Lower leg skin (tissue), 4 donors: ENCODE measurements at regions not wholly inside any gene's neighbourhood (a gene's known extent, or its start where the extent isn't known, plus 50 kb on each side); places are given as distances from the start of the nearest gene placed in this dataset.

Experiments
- DNase-seq, 2 donors: peaks; one replicate each; pipeline ENCODE4 v3.0.0-alpha.2; 2019; ENCODE audit warnings: low spot score in 2 of 2
- H3K4me3 ChIP-seq: fragments of 200-600 bp; sonication (generic); 2 replicates; pipeline ENCODE4 v1.5.1; 2017; ENCODE audit warnings: mild to moderate bottlenecking, low read depth; ENCODE audit not compliant: poor library complexity, severe bottlenecking
- POLR2A ChIP-seq, 2 donors: fragments of 450-650 bp; IDR thresholded peaks; one replicate each; pipeline ENCODE4 v1.6.1; 2016 to 2017; ENCODE audit warnings: antibody characterized with exemption in 2 of 2, mild to moderate bottlenecking in 1 of 2, moderate library complexity in 1 of 2
- WGBS, 2 donors: methylation state at CpG; one replicate each; pipeline ENCODE4 v1.1.5; 2018; 5-methylcytosine and 5-hydroxymethylcytosine counted together
- intact Hi-C: fragments of 100-400 bp; cut with DNase I; formaldehyde crosslinking; loops from one replicate; pipeline ENCODE4 v1.15.0; 2023; ENCODE audit warnings: low total_unique reads
- TF ChIP-seq, protein P1 (sequence below), 3 donors: fragments of 450-650 bp; IDR thresholded peaks; one replicate each; pipeline ENCODE4 v1.5.1; 2016; ENCODE audit warnings: antibody characterized with exemption in 3 of 3, mild to moderate bottlenecking in 3 of 3, moderate library complexity in 2 of 3

DNA sequence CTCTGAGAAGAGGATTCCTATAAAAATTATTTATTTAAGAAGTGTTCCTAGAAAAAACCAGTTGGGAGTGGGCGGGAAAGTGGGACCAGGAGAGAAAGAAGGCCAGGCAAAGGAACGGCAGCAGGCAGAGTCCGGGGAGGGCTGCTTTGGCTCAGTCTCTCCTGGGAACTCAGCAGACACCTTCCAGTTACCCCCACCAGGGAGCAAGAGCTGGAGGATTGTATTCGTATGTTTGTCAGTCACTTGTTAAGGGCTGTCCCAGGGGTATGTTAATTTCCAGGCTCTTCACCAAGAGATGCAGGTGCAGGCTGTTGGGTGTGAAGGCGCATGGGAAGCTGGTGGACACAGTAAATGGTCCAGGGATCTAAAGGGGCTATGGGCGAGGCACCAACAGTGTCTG, 53.0 kb upstream of the CHD6 start:
- WGBS, 2 donors: 81 to 87% methylated on average over 6 of the region's 6 CpGs
- no peak overlapping the region for H3K4me3 ChIP-seq
- no peak for DNase-seq
- TF ChIP-seq POLR2A (IDR thresholded peaks at IDR 0.05): no peak
- TF ChIP-seq, protein P1, sequence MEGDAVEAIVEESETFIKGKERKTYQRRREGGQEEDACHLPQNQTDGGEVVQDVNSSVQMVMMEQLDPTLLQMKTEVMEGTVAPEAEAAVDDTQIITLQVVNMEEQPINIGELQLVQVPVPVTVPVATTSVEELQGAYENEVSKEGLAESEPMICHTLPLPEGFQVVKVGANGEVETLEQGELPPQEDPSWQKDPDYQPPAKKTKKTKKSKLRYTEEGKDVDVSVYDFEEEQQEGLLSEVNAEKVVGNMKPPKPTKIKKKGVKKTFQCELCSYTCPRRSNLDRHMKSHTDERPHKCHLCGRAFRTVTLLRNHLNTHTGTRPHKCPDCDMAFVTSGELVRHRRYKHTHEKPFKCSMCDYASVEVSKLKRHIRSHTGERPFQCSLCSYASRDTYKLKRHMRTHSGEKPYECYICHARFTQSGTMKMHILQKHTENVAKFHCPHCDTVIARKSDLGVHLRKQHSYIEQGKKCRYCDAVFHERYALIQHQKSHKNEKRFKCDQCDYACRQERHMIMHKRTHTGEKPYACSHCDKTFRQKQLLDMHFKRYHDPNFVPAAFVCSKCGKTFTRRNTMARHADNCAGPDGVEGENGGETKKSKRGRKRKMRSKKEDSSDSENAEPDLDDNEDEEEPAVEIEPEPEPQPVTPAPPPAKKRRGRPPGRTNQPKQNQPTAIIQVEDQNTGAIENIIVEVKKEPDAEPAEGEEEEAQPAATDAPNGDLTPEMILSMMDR (IDR thresholded peaks at IDR 0.05): no peak
- intact Hi-C loops: no loop called here

DNA sequence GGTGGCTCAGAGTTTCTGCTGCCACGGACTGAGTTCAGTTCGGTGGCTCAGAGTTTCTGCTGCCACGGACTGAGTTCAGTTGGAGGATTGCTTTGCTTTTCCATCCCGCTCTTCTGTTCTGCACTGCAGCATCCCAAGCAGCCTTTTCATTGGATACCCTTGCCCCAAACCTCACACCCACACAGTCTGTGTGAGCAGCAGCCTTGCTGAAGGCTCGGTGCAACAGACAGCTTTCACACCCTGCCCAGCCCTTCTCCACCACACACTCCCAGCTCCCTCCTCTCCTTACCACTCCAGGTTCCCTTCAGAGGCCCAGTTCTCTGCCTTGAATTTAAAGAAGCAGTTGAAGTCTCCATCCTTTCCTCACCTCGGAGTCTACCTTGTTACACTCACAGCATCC, 52.5 kb upstream of the CHD6 start:
- no peak overlapping the region for H3K4me3 ChIP-seq
- intact Hi-C loops: no loop called here
- DNase-seq: no peak
- TF ChIP-seq POLR2A (IDR thresholded peaks at IDR 0.05): no peak
- TF ChIP-seq, protein P1 (IDR thresholded peaks at IDR 0.05): no peak
- 74% methylated on average over 6 of the region's 6 CpGs for WGBS, 2 donors

DNA sequence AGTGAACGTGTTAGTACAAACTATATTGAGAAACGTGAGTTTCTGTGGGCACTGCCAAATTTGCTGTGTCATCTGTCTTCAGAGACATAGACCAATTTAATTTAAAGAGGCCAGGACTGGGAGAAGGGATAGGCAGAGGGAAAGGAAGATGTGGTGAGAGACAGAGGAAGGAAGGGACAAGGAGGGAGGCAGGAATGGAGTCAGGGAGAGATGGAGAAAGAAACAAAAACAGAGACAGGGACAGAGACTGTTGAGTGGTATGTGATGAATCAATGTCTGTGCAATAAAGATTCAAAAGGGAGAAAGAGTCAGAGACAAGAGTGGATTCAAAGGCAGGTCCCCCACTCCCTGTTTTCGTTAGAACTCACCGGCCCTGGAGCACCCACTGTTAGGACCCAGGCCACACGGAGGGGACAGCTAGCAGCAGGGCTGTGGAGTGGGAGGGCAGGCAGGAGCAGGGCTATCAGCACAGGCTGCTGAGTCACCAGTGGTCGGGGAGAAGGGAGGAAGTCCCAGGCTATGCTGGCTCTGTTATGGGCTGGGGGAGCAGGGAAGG, 51.6 kb upstream of the CHD6 start:
- DNase-seq: no peak
- H3K4me3 ChIP-seq: no peak overlapping the region
- 27 to 35% methylated on average over 6 of the region's 6 CpGs for WGBS, 2 donors
- TF ChIP-seq POLR2A (IDR thresholded peaks at IDR 0.05): no peak
- TF ChIP-seq, protein P1 (IDR thresholded peaks at IDR 0.05): no peak
- intact Hi-C loops: no loop called here

DNA sequence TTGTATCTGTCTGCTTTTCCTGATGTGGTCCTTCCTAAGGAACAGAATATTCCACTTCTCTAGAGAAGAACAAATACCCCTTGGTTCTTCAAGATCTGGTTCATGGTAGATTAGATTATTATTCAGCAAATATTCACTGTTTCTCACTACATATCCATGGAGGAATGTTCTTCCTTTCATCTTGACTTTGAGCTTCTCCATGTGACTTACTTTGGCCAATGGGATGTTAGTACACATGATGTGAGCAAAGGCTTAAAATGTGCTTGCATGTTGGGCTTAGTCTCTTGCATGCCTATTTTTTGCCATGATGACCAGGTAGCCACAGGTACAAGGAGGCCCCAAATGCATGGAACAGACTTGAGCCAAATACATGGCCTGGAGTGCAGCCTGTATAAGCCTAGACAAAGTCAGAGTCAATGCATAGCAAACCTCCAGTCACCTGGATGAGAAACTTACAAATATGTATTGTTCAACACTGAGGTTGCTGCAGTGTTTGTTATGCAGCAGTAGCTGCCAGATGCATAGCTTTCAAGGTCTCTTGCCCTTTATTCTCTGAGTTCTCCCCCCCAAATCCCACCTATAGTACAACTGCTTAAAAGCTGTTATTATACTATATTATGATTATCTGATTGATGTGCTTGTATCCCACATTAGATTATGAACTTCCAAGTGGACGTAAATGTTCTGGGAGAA, 50.0 kb upstream of the CHD6 start:
- no peak for TF ChIP-seq POLR2A (IDR thresholded peaks at IDR 0.05)
- TF ChIP-seq, protein P1 (IDR thresholded peaks at IDR 0.05): no peak
- WGBS, 2 donors: 97 to 98% methylated on average over 1 of the region's 1 CpG
- intact Hi-C loops: no loop called here

More for the DNA sequence above, 50.0 kb upstream of the CHD6 start:
- no peak overlapping the region for H3K4me3 ChIP-seq
- DNase-seq: no peak
